Duodenal mucosa (tissue), 2 donors: ENCODE measurements at regions not wholly inside any gene's neighbourhood (a gene's known extent, or its start where the extent isn't known, plus 50 kb on each side); places are given as distances from the start of the nearest gene placed in this dataset.
"Not testable (repeated sequence)": the region's sequence is repeated elsewhere in the genome, so short reads cannot be mapped to it uniquely, and the experiment has no call there.

Experiments
- H3K27ac ChIP-seq: one replicate; pipeline ENCODE4 v1.7.0; 2013; ENCODE audit warnings: low read depth, low read length
- H3K27me3 ChIP-seq, 2 donors: one replicate each; pipeline ENCODE4 v1.7.0; 2013; ENCODE audit warnings: low read length in 2 of 2, control low read depth in 1 of 2; ENCODE audit not compliant: insufficient read depth in 2 of 2, control insufficient read depth in 1 of 2
- H3K36me3 ChIP-seq, 2 donors: one replicate each; pipeline ENCODE4 v1.7.0; 2013; ENCODE audit warnings: low read length in 2 of 2, control low read depth in 1 of 2; ENCODE audit not compliant: insufficient read depth in 2 of 2, control insufficient read depth in 1 of 2
- H3K4me1 ChIP-seq, 2 donors: one replicate each; pipeline ENCODE4 v1.7.0; 2013; ENCODE audit warnings: low read length in 2 of 2, control low read depth in 1 of 2; ENCODE audit not compliant: insufficient read depth in 2 of 2, control insufficient read depth in 1 of 2
- H3K4me3 ChIP-seq, 2 donors: one replicate each; pipeline ENCODE4 v1.7.0; 2013; ENCODE audit warnings: low read length in 2 of 2, low read depth in 1 of 2
- H3K9ac ChIP-seq, 2 donors: one replicate each; pipeline ENCODE4 v1.7.0; 2013; ENCODE audit warnings: low read length in 2 of 2, low read depth in 1 of 2
- H3K9me3 ChIP-seq, 2 donors: one replicate each; pipeline ENCODE4 v1.7.0; 2013; ENCODE audit warnings: low read length in 2 of 2, control low read depth in 1 of 2; ENCODE audit not compliant: control insufficient read depth in 1 of 2

DNA sequence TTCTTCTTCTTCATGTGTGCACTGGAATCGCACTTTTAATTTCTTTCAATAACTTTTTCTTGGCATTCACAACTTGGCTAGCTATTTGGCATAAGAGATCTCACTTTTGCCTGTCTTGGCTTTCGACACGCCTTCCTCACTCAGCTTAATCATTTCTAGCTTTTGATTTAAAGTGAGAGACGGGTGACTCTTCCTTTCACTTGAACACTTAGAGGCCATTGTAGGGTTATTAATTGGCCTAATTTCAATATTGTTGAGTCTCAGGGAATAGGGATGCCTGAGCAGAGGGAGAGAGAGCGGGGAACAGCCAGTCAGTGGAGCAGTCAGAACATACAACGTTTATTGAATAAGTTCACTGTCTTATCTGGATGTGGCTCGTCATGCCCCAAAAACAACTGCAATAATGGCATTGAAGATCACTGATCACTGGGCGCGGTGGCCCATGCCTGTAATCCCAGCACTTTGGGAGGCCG is 200.3 kb downstream of the SEC14L1 start:
- H3K9me3 ChIP-seq: no peaks in the 10 kb centered on the region
- H3K27me3 ChIP-seq: no peaks in the 10 kb centered on the region
- H3K9ac ChIP-seq: no peak overlapping the region
- no peaks in the 10 kb centered on the region for H3K36me3 ChIP-seq
- H3K27ac ChIP-seq: no peak overlapping the region
- H3K4me1 ChIP-seq: peaks cover 9 to 12% of the 10 kb centered on the region in 2 donors
- H3K4me3 ChIP-seq: no peak overlapping the region

DNA sequence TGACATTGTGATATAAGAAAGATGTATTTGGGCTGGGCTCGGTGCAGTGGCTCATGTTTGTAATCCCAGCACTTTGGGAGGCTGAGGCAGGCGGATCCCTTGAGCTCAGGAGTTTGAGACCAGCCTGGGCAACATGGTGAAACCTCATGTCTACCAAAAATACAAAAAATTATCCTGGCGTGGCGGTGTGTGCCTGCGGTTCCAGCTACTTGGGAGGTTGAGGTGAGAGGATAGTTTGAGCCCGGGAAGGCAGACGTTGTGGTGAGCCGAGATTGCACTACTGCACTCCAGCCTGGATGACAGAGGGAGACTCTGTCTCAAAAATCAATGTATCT is 201.9 kb downstream of the SEC14L1 start:
- not testable (repeated sequence) for H3K9ac ChIP-seq, H3K27me3 ChIP-seq, H3K9me3 ChIP-seq, H3K27ac ChIP-seq, H3K4me3 ChIP-seq, H3K36me3 ChIP-seq
- H3K4me1 ChIP-seq: peaks cover 9 to 12% of the 10 kb centered on the region in 2 donors

DNA sequence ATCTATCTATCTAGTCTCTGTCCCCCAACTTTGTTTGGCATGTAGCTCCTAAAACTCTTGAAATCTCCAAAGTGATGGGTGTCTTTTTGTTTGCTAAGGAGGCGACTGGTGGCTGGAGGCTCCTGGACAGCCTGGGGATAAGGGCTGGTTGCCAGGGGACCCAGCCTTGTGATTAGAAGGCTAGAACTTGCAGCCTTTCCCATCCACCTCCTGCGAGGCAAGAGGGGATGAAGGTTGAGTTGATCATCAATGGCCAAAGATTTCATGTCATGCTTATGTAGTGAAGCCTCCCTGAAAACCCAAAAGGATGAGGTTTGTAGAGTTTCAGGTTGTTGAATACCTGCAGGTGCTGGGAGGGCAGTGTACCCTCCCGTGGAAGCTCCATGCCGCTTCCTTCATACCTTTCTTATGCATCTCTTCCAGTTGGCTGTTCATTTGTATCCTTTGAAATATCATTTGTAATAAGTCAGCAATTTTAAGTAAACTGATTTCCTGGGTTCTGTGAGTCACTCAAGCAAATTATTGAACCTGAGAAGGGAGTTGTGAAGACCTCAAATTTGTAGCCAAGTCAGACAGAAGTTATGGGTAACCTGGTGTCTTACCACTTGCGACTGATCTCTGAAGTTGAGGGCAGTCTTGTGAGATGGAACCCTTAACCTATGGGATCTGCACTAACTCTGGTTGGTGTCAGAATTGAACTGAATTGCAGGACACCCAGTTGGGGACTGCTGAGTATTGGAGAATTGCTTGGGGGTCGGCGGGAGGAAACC is 202.4 kb downstream of the SEC14L1 start:
- Histone ChIP-seq H3K27ac (no peak overlapping the region), H3K4me1 (peaks cover 9 to 12% of the 10 kb centered on the region in 2 donors), H3K9me3 (peaks cover 0 to 3% of the 10 kb centered on the region in 2 donors), H3K9ac (no peak overlapping the region), H3K4me3 (no peak overlapping the region), H3K36me3 (no peaks in the 10 kb centered on the region), H3K27me3 (no peaks in the 10 kb centered on the region)

DNA sequence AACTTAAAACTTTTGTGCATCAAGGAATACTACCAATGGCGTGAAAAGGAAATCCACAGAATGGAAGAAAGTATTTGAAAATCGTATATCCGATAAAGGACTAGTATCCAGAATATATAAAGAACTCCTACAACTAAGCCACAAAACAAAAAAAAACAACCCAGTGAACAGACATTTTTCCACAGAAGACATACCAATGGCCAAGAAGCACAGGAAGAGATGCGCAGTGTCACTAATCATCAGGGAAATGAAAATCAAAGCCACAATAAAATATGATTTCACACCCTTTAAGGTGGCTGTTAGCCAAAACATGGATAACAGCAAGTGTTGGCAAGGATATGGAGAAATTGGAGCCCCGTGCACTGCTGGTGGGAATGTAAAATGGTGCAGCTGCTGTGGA is 203.3 kb downstream of the SEC14L1 start:
- peaks cover 0 to 3% of the 10 kb centered on the region in 2 donors for H3K9me3 ChIP-seq
- H3K9ac ChIP-seq: no peak overlapping the region
- H3K36me3 ChIP-seq: no peaks in the 10 kb centered on the region
- H3K27me3 ChIP-seq: no peaks in the 10 kb centered on the region
- H3K4me1 ChIP-seq: peaks cover 9 to 12% of the 10 kb centered on the region in 2 donors
- no peak overlapping the region for H3K27ac ChIP-seq
- H3K4me3 ChIP-seq: no peak overlapping the region

DNA sequence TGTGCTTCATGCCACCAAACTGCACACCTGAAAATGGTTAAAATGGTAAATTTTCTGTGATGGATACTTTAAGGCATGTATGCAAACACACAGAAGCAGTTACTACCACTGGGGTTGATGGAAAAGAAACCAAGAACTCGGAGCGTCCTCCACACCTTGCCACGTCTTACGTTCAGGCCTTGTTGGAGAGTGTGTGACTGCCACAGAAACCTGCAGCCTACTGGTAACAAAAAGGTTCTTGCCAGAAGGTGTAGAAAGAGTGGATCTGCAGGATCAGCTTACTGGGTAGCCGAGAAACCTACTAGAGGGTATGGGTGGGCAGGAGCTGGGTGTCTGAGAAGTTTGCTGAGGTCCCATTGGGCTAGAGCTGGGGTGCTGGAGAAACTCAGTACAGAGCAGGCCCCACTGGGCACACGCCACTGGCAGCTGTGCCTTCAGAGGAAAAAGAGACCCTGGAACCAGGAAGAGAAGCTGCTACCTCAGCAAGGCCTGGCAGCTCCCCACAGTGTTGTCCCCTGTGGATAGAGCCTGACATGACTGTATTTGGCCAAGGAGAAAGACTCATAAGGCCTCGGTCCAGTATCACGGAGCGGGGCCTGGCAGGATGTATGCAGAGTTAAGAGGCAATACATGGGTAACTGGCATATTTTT is 204.6 kb downstream of the SEC14L1 start:
- Histone ChIP-seq H3K27ac (no peak overlapping the region), H3K9me3 (peaks cover 0 to 3% of the 10 kb centered on the region in 2 donors), H3K36me3 (no peaks in the 10 kb centered on the region), H3K4me3 (no peak overlapping the region), H3K27me3 (no peaks in the 10 kb centered on the region), H3K4me1 (peaks cover 16 to 22% of the 10 kb centered on the region in 2 donors), H3K9ac (no peak overlapping the region)

DNA sequence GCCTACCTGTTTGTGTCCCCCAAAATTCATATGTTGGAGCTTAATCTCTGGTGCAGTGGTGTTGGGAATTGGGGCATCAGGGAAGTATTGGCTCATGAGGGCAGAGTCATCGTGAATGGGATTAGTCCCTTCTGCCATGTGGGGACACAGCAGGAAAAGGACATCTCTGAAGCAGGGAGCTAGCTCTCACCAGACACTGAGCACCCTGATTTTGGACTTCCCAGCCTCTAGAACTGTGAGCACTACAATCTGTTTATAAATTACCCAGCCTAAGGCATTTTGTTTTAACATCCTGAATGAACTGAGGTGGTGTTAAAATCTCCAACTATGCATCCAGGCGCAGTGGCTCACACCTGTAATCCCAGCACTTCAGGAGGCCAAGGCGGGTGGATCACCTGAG is 206.0 kb downstream of the SEC14L1 start:
- Histone ChIP-seq H3K4me1 (peaks cover 26 to 32% of the 10 kb centered on the region in 2 donors), H3K27ac (no peak overlapping the region), H3K4me3 (no peak overlapping the region), H3K9me3 (peaks cover 0 to 3% of the 10 kb centered on the region in 2 donors), H3K9ac (no peak overlapping the region), H3K27me3 (no peaks in the 10 kb centered on the region), H3K36me3 (no peaks in the 10 kb centered on the region)

GRCh38 chr17:77347544-77347943 is 206.8 kb downstream of the SEC14L1 start:
- Histone ChIP-seq H3K27ac (no peak overlapping the region), H3K4me1 (peaks cover 22 to 27% of the 10 kb centered on the region in 2 donors), H3K4me3 (no peak overlapping the region), H3K9me3 (peaks cover 0 to 3% of the 10 kb centered on the region in 2 donors), H3K36me3 (no peaks in the 10 kb centered on the region), H3K9ac (no peak overlapping the region), H3K27me3 (no peaks in the 10 kb centered on the region)

GRCh38 chr17:77349976-77350830 is 209.4 kb downstream of the SEC14L1 start:
- Histone ChIP-seq H3K27ac (no peak overlapping the region), H3K9me3 (peaks cover 0 to 3% of the 10 kb centered on the region in 2 donors), H3K9ac (peak overlapping the region; percentile 10 to 27), H3K4me3 (no peak overlapping the region), H3K4me1 (peaks cover 26 to 28% of the 10 kb centered on the region in 2 donors), H3K27me3 (no peaks in the 10 kb centered on the region), H3K36me3 (no peaks in the 10 kb centered on the region)

- Histone ChIP-seq H3K4me3 (no peak overlapping the region), H3K9ac (no peak overlapping the region), H3K27me3 (no peaks in the 10 kb centered on the region), H3K4me1 (peaks cover 26 to 32% of the 10 kb centered on the region in 2 donors), H3K9me3 (no peaks in the 10 kb centered on the region), H3K27ac (no peak overlapping the region), H3K36me3 (no peaks in the 10 kb centered on the region)
These were observed 211.7 kb downstream of the SEC14L1 start for GRCh38 chr17:77352441-77352840.

GRCh38 chr17:77352996-77353395 is 212.2 kb downstream of the SEC14L1 start:
- Histone ChIP-seq H3K4me3 (no peak overlapping the region), H3K27me3 (no peaks in the 10 kb centered on the region), H3K36me3 (no peaks in the 10 kb centered on the region), H3K27ac (no peak overlapping the region), H3K9me3 (no peaks in the 10 kb centered on the region), H3K4me1 (peaks cover 26 to 32% of the 10 kb centered on the region in 2 donors), H3K9ac (no peak overlapping the region)
